ENCODE measurements at regions not wholly inside any gene's neighbourhood (a gene's known extent, or its start where the extent isn't known, plus 50 kb on each side); places are given as distances from the start of the nearest gene placed in this dataset.

DNA sequence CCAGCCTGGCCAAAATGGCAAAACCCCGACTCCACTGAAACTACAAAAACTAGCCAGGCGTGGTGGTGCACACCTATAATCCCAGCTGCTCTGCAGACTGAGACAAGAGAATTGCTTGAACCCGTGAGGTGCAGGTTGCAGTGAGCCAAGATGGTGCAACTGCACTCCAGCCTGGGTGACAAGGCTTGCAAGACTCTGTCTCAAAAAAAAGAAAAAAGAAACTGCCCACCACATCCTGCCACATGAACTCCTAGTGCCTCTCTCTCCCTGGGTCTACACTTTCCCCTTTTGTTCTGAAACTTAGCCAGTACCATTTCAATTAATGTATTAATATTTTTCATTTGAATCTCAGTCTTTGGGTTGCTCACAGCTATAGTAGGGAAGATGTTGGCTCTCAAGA lies 192.2 kb upstream of the MME start:
- ATAC-seq (no peak), DNase-seq (no peak)
- in situ Hi-C loops (cut with MboI; ENCODE audit: low sequenced_read_pairs in 4 of 4) = no loop called here
- no peaks in the 10 kb centered on the region for H3K36me3 ChIP-seq
- H3K27ac ChIP-seq = no peak overlapping the region
- no peaks in the 10 kb centered on the region for H3K4me1 ChIP-seq
- TF ChIP-seq, protein P1, sequence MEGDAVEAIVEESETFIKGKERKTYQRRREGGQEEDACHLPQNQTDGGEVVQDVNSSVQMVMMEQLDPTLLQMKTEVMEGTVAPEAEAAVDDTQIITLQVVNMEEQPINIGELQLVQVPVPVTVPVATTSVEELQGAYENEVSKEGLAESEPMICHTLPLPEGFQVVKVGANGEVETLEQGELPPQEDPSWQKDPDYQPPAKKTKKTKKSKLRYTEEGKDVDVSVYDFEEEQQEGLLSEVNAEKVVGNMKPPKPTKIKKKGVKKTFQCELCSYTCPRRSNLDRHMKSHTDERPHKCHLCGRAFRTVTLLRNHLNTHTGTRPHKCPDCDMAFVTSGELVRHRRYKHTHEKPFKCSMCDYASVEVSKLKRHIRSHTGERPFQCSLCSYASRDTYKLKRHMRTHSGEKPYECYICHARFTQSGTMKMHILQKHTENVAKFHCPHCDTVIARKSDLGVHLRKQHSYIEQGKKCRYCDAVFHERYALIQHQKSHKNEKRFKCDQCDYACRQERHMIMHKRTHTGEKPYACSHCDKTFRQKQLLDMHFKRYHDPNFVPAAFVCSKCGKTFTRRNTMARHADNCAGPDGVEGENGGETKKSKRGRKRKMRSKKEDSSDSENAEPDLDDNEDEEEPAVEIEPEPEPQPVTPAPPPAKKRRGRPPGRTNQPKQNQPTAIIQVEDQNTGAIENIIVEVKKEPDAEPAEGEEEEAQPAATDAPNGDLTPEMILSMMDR (IDR thresholded peaks at IDR 0.05 in 4 of 5, conservative IDR thresholded peaks at IDR 0.05 in 1 of 5) = no peak
- TF ChIP-seq POLR2A (IDR thresholded peaks at IDR 0.05) = no peak
- H3K27me3 ChIP-seq = no peaks in the 10 kb centered on the region
- H3K4me3 ChIP-seq = no peak overlapping the region
- no peaks in the 10 kb centered on the region for H3K9me3 ChIP-seq
- intact Hi-C loops (cut with DNase I; ENCODE audit: low total_unique reads) = no loop called here

DNA sequence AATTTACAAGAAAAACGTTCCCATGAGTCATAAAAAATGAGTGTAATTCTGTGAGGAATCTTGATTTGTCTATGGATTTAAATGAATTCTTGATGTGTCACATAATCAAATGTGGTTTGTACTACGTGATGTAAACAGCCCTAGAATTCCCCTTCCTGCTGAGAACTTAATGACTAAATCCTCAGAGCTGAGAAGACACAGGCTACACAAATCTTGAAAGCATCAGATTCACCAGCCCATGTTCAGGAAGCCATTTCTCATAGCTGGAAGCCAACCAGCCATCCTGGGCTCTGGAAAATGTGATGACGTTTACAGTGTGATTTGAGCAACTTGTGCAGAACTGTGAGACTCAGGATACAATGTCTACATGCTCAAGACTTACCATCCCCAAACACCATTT lies 193.7 kb upstream of the MME start:
- DNase-seq = no peak
- H3K4me3 ChIP-seq = no peak overlapping the region
- intact Hi-C loops (cut with DNase I; ENCODE audit: low total_unique reads) = no loop called here

DNA sequence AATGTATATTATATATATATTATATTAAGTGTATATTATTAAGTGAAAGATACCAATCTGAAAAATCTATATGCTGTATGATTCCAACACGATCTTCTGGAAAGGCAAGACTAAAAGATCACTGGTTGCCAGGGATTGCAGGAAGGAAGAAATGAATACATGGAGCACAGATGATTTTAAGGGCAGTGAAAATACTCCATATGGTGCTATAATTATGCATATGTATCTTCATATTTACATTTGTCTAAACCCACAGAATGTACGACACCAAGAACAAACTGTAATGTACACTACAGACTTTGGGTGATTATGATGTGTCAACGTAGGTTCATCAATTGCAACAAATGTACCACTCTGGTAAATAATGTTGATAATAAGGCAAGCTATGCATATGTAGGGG lies 194.7 kb upstream of the MME start:
- Histone ChIP-seq H3K4me3 (no peak overlapping the region), H3K36me3 (no peaks in the 10 kb centered on the region), H3K27ac (no peak overlapping the region), H3K4me1 (no peaks in the 10 kb centered on the region), H3K27me3 (no peaks in the 10 kb centered on the region), H3K9me3 (no peaks in the 10 kb centered on the region)
- DNase-seq (no peak), ATAC-seq (no peak)
- intact Hi-C loops (cut with DNase I; ENCODE audit: low total_unique reads) = no loop called here
- in situ Hi-C loops (cut with MboI; ENCODE audit: low sequenced_read_pairs in 4 of 4) = no loop called here
- no peak for TF ChIP-seq POLR2A (IDR thresholded peaks at IDR 0.05)
- TF ChIP-seq, protein P1 (IDR thresholded peaks at IDR 0.05 in 4 of 5, conservative IDR thresholded peaks at IDR 0.05 in 1 of 5) = no peak

More for the DNA sequence above, 193.7 kb upstream of the MME start:
- H3K4me1 ChIP-seq = no peaks in the 10 kb centered on the region
- no peaks in the 10 kb centered on the region for H3K9me3 ChIP-seq
- no peaks in the 10 kb centered on the region for H3K27me3 ChIP-seq
- no peak for TF ChIP-seq POLR2A (IDR thresholded peaks at IDR 0.05)
- TF ChIP-seq, protein P1 (IDR thresholded peaks at IDR 0.05 in 4 of 5, conservative IDR thresholded peaks at IDR 0.05 in 1 of 5) = no peak
- in situ Hi-C loops (cut with MboI; ENCODE audit: low sequenced_read_pairs in 4 of 4) = no loop called here
- H3K36me3 ChIP-seq = no peaks in the 10 kb centered on the region
- no peak for ATAC-seq
- no peak overlapping the region for H3K27ac ChIP-seq

DNA sequence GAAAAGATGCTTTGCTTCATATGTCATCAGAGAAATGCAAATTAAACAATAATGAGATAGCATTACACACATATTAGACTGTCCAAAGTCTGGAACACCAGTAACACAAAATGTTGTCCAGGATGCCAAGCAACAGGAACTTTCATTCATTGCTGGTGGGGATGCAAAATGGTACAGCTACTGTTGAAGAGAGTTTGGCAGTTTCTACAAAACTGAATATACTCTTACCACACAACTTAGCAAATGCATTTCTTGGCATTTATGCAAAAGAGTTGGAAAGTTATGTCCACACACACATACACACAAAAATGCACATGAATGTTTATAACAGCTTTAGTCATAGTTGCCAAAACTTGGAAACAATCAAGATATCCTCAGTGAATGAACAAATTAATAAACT lies 195.2 kb upstream of the MME start:
- H3K9me3 ChIP-seq = no peaks in the 10 kb centered on the region
- H3K27me3 ChIP-seq = no peaks in the 10 kb centered on the region
- H3K27ac ChIP-seq = no peak overlapping the region
- DNase-seq = no peak
- intact Hi-C loops (cut with DNase I; ENCODE audit: low total_unique reads) (no loop called here), in situ Hi-C loops (cut with MboI; ENCODE audit: low sequenced_read_pairs in 4 of 4) (no loop called here)
- no peak overlapping the region for H3K4me3 ChIP-seq
- no peak for TF ChIP-seq POLR2A (IDR thresholded peaks at IDR 0.05)
- TF ChIP-seq, protein P1 (IDR thresholded peaks at IDR 0.05 in 4 of 5, conservative IDR thresholded peaks at IDR 0.05 in 1 of 5) = no peak
- no peaks in the 10 kb centered on the region for H3K36me3 ChIP-seq
- no peaks in the 10 kb centered on the region for H3K4me1 ChIP-seq
- ATAC-seq = no peak

DNA sequence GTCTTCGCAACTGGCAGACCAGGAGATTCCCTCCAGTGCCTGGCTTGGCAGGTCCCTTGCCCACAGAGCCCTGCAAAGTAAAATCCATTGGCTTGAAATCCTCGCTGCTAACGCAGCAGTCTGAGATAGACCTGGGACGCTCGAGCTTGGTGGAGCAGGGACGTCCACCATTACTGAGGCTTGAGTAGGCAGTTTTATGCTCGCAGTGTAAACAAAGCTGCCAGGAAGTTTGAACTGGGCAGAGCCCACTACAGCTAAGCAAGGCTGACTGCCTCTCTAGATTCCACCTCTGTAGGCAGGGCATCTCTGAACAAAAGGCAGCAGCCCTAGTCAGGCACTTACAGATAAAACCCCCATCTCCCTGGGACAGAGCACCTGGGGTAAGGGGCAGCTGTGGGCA lies 205.0 kb upstream of the MME start:
- no peak overlapping the region for H3K4me3 ChIP-seq
- no peak overlapping the region for H3K27ac ChIP-seq
- no peaks in the 10 kb centered on the region for H3K9me3 ChIP-seq
- ATAC-seq (no peak), DNase-seq (no peak)
- no peaks in the 10 kb centered on the region for H3K27me3 ChIP-seq
- no peaks in the 10 kb centered on the region for H3K36me3 ChIP-seq
- in situ Hi-C loops (cut with MboI; ENCODE audit: low sequenced_read_pairs in 4 of 4) = no loop called here
- no peaks in the 10 kb centered on the region for H3K4me1 ChIP-seq
- TF ChIP-seq POLR2A (IDR thresholded peaks at IDR 0.05) = no peak
- TF ChIP-seq, protein P1 (IDR thresholded peaks at IDR 0.05 in 4 of 5, conservative IDR thresholded peaks at IDR 0.05 in 1 of 5) = no peak
- intact Hi-C loops (cut with DNase I; ENCODE audit: low total_unique reads) = no loop called here
